ENCODE measurements at regions not wholly inside any gene's neighbourhood (a gene's known extent, or its start where the extent isn't known, plus 50 kb on each side); places are given as distances from the start of the nearest gene placed in this dataset.

GRCh38 chr4:181775298-181775697 is 467.9 kb upstream of the TENM3 start:
- DNase-seq (ENCODE audit: extremely low read depth, low read depth): no peak
- no peak overlapping the region for H3K4me3 ChIP-seq (replicated peaks; ENCODE audit: low read depth, low read length)
- TF ChIP-seq, protein P1, sequence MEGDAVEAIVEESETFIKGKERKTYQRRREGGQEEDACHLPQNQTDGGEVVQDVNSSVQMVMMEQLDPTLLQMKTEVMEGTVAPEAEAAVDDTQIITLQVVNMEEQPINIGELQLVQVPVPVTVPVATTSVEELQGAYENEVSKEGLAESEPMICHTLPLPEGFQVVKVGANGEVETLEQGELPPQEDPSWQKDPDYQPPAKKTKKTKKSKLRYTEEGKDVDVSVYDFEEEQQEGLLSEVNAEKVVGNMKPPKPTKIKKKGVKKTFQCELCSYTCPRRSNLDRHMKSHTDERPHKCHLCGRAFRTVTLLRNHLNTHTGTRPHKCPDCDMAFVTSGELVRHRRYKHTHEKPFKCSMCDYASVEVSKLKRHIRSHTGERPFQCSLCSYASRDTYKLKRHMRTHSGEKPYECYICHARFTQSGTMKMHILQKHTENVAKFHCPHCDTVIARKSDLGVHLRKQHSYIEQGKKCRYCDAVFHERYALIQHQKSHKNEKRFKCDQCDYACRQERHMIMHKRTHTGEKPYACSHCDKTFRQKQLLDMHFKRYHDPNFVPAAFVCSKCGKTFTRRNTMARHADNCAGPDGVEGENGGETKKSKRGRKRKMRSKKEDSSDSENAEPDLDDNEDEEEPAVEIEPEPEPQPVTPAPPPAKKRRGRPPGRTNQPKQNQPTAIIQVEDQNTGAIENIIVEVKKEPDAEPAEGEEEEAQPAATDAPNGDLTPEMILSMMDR (IDR thresholded peaks at IDR 0.05; ENCODE audit: low read depth, low read length, missing control alignments): no peak

GRCh38 chr4:181776264-181777054 is 466.7 kb upstream of the TENM3 start:
- no peak for DNase-seq (ENCODE audit: extremely low read depth, low read depth)
- TF ChIP-seq, protein P1 (IDR thresholded peaks at IDR 0.05; ENCODE audit: low read depth, low read length, missing control alignments): no peak
- H3K4me3 ChIP-seq (replicated peaks; ENCODE audit: low read depth, low read length): no peak overlapping the region

DNA sequence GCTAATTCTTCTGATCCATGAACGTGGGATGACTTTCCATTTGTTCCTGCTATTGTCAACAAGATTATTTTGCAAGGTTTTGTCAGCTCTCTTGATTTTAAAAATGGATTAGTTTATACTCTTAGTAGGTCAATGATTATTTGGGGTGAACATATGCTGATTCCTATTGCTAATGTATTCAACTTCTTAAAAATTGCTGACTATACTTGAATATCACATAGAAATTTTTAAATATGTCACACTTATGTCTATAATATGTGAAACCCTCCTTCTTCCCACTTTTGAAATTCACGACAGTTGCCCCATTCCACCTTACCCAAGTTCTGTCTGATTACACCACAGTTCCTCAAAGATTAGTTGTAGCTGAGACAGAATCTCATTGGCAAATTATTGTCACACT is 465.7 kb upstream of the TENM3 start:
- TF ChIP-seq, protein P1 (IDR thresholded peaks at IDR 0.05; ENCODE audit: low read depth, low read length, missing control alignments): no peak
- no peak overlapping the region for H3K4me3 ChIP-seq (replicated peaks; ENCODE audit: low read depth, low read length)
- no peak for DNase-seq (ENCODE audit: extremely low read depth, low read depth)

DNA sequence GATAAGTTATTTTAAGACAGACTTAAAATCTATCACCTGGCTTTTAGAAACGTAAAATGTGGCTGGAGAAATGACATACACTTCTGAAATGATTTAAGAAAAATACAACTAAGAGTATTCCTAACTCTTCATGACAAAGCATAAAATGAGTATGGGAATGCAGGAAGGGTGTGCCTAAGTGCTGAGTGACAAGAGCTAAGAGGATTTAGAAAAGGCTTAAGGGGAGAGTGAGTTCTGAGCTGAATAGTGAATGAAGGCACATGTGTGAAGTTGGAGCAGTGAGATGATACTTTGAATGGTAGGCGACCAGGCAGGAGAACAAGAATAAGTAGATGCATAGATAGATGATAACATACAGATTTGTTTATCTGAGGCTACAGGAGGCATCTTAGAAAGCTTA is 458.3 kb upstream of the TENM3 start:
- DNase-seq (ENCODE audit: extremely low read depth, low read depth): no peak
- no peak overlapping the region for H3K4me3 ChIP-seq (replicated peaks; ENCODE audit: low read depth, low read length)
- TF ChIP-seq, protein P1 (IDR thresholded peaks at IDR 0.05; ENCODE audit: low read depth, low read length, missing control alignments): no peak

- H3K4me3 ChIP-seq (replicated peaks; ENCODE audit: low read depth, low read length): no peak overlapping the region
- TF ChIP-seq, protein P1 (IDR thresholded peaks at IDR 0.05; ENCODE audit: low read depth, low read length, missing control alignments): no peak
- DNase-seq (ENCODE audit: extremely low read depth, low read depth): no peak
Observed at GRCh38 chr4:181792641-181793040, 450.6 kb upstream of the TENM3 start.

GRCh38 chr4:181793096-181793495 is 450.1 kb upstream of the TENM3 start:
- TF ChIP-seq, protein P1 (IDR thresholded peaks at IDR 0.05; ENCODE audit: low read depth, low read length, missing control alignments): no peak
- no peak for DNase-seq (ENCODE audit: extremely low read depth, low read depth)
- H3K4me3 ChIP-seq (replicated peaks; ENCODE audit: low read depth, low read length): no peak overlapping the region

- no peak for DNase-seq (ENCODE audit: extremely low read depth, low read depth)
- TF ChIP-seq, protein P1 (IDR thresholded peaks at IDR 0.05; ENCODE audit: low read depth, low read length, missing control alignments): no peak
- no peak overlapping the region for H3K4me3 ChIP-seq (replicated peaks; ENCODE audit: low read depth, low read length)
Observed at GRCh38 chr4:181796502-181796901, 446.7 kb upstream of the TENM3 start.

All from HFF-Myc (cell line).